HCT116 (cell line): ENCODE measurements at regions not wholly inside any gene's neighbourhood (a gene's known extent, or its start where the extent isn't known, plus 50 kb on each side); places are given as distances from the start of the nearest gene placed in this dataset.
"Not testable (repeated sequence)": the region's sequence is repeated elsewhere in the genome, so short reads cannot be mapped to it uniquely, and the experiment has no call there.

Experiments used
- ATAC-seq: fragments of 200-7000 bp; cut with Tn5 transposase; 2 replicates; pipeline ENCODE4 v1.9.1; 2020; ENCODE audit warnings: mild to moderate bottlenecking, moderate library complexity
- BruUV-seq: library from RNA; stranded (reverse); fragments of 400-500 nt; replicated peaks from 2 replicates; lab custom pipeline; 2021; lab: Mats Ljungman, UMichigan
- CTCF ChIA-PET: fragments of 300-600 bp; sonication (Branson Sonifier 250); formaldehyde crosslinking; loops from one replicate; lab custom pipeline; 2021; ENCODE audit warnings: antibody characterized with exemption; lab: Charles Lee
- POLR2A ChIA-PET: fragments of 300-600, 350-600 bp; sonication (Branson Sonifier 250); formaldehyde crosslinking; loops from one replicate; lab custom pipeline; 2021; ENCODE audit warnings: antibody characterized with exemption; lab: Charles Lee
- RAD21 ChIA-PET, 2 experiments: fragments of 300-600 bp; sonication (Branson Sonifier 250); formaldehyde crosslinking; loops; one replicate each; lab custom pipeline; 2023; ENCODE audit warnings: low total read pairs in 2 of 2; ENCODE audit not compliant: uncharacterized antibody in 2 of 2, unreplicated experiment in 2 of 2, low non-redundant PET in 1 of 2; lab: Charles Lee
- DNase-seq: peaks from one replicate; pipeline ENCODE4 v3.0.0-alpha.2; 2010; ENCODE audit warnings: low read depth, low spot score
- H2AFZ ChIP-seq: fragments of 200-600 bp; shearing (Covaris generic), sonication (generic); 2 replicates; pipeline ENCODE4 v1.6.1; 2017; ENCODE audit warnings: low read depth, mixed run types, mixed read lengths, antibody characterized with exemption, low read length; ENCODE audit not compliant: poor library complexity, severe bottlenecking
- H3K27ac ChIP-seq: 2 replicates; pipeline ENCODE4 v1.5.1; 2012; ENCODE audit warnings: low read depth, low read length
- H3K27me3 ChIP-seq: fragments of 200-600 bp; sonication (generic); 2 replicates; pipeline ENCODE4 v1.6.1; 2016; ENCODE audit warnings: mixed run types, low read length, mixed read lengths; ENCODE audit not compliant: insufficient read depth
- H3K36me3 ChIP-seq, 2 experiments: fragments of 200-500 bp in 1 of 2; fragments of 200-600 bp in 1 of 2; sonication (Bioruptor generic) in 1 of 2; sonication (generic) in 1 of 2; 2 replicates each; pipeline versions ENCODE4 v1.5.1 to v1.6.1; 2014 to 2016; ENCODE audit warnings: low read length in 2 of 2, inconsistent platforms in 1 of 2, mixed read lengths in 1 of 2, mixed run types in 1 of 2; ENCODE audit not compliant: insufficient read depth in 2 of 2, control insufficient read depth in 1 of 2
- H3K4me1 ChIP-seq, 2 experiments: fragments of 200-600 bp in 1 of 2; sonication (generic) in 1 of 2; 2 replicates each; pipeline versions ENCODE4 v1.5.1 to v1.6.1; 2012 to 2017; ENCODE audit warnings: low read length in 2 of 2, inconsistent platforms in 1 of 2, mild to moderate bottlenecking in 1 of 2, mixed read lengths in 1 of 2, mixed run types in 1 of 2, moderate library complexity in 1 of 2; ENCODE audit not compliant: insufficient read depth in 2 of 2, control insufficient read depth in 1 of 2
- H3K4me2 ChIP-seq: fragments of 200-600 bp; sonication (generic); 2 replicates; pipeline ENCODE4 v1.6.1; 2017; ENCODE audit warnings: mixed run types, low read length, mixed read lengths
- H3K4me3 ChIP-seq, 2 experiments: fragments of 200-600 bp in 1 of 2; sonication (generic) in 1 of 2; replicated peaks in 1 of 2; 2 replicates each; pipeline ENCODE4 v1.5.1; 2011 to 2016; ENCODE audit warnings: low read length in 2 of 2, control low read depth in 1 of 2, low read depth in 1 of 2, mild to moderate bottlenecking in 1 of 2, mixed read lengths in 1 of 2, mixed run types in 1 of 2
- H3K79me2 ChIP-seq: fragments of 200-600 bp; sonication (generic); 2 replicates; pipeline ENCODE4 v1.6.1; 2017; ENCODE audit warnings: mild to moderate bottlenecking, mixed run types, low read length, moderate library complexity, mixed read lengths; ENCODE audit not compliant: insufficient read depth
- H3K9ac ChIP-seq: fragments of 200-600 bp; sonication (generic); 2 replicates; pipeline ENCODE4 v1.6.1; 2016; ENCODE audit warnings: low read length, mixed read lengths
- H3K9me2 ChIP-seq: fragments of 200-600 bp; sonication (generic), shearing (Covaris generic); 2 replicates; pipeline ENCODE4 v1.6.1; 2017; ENCODE audit warnings: mixed run types, mild to moderate bottlenecking, moderate library complexity; ENCODE audit not compliant: insufficient read depth
- H3K9me3 ChIP-seq, 2 experiments: fragments of 200-500 bp in 1 of 2; fragments of 200-600 bp in 1 of 2; sonication (Bioruptor generic) in 1 of 2; sonication (generic) in 1 of 2; 2 replicates each; pipeline ENCODE4 v1.6.1; 2014 to 2017; ENCODE audit warnings: low read length in 2 of 2, mixed read lengths in 2 of 2, inconsistent platforms in 1 of 2, low read depth in 1 of 2, mild to moderate bottlenecking in 1 of 2, mixed run types in 1 of 2, moderate library complexity in 1 of 2; ENCODE audit not compliant: control insufficient read depth in 1 of 2, insufficient read depth in 1 of 2
- H4K20me1 ChIP-seq: fragments of 200-600 bp; sonication (generic), shearing (Covaris generic); 2 replicates; pipeline ENCODE4 v1.6.1; 2017; ENCODE audit warnings: mixed run types, mild to moderate bottlenecking, moderate library complexity; ENCODE audit not compliant: insufficient read depth
- intact Hi-C: fragments of 100-400 bp; cut with micrococcal nuclease; formaldehyde crosslinking; loops from 2 replicates; pipeline ENCODE4 v1.10.0; 2022

- DNase-seq, ATAC-seq, H3K4me2 ChIP-seq, POLR2A ChIA-PET, RAD21 ChIA-PET, BruUV-seq, H3K9me2 ChIP-seq, intact Hi-C loops, H4K20me1 ChIP-seq, CTCF ChIA-PET, H3K4me1 ChIP-seq, H3K27ac ChIP-seq, H3K36me3 ChIP-seq, H2AFZ ChIP-seq, H3K9me3 ChIP-seq, H3K4me3 ChIP-seq, H3K79me2 ChIP-seq, H3K9ac ChIP-seq, H3K27me3 ChIP-seq: not testable (repeated sequence)
Measured at GRCh38 chr16:88157686-88158085, 206.5 kb downstream of the BANP start.

GRCh38 chr16:88158256-88159045 lies 207.2 kb downstream of the BANP start:
- H3K4me2 ChIP-seq, H3K27me3 ChIP-seq, H3K9ac ChIP-seq, H3K4me1 ChIP-seq, H3K79me2 ChIP-seq, H2AFZ ChIP-seq, BruUV-seq, RAD21 ChIA-PET, POLR2A ChIA-PET, H3K9me2 ChIP-seq, H3K36me3 ChIP-seq, H4K20me1 ChIP-seq, DNase-seq, H3K9me3 ChIP-seq, H3K27ac ChIP-seq, CTCF ChIA-PET, H3K4me3 ChIP-seq, intact Hi-C loops: not testable (repeated sequence)
- ATAC-seq = 0 out of 2 replicates have a peak, but pooled peaks have one; percentile 26

- BruUV-seq, H4K20me1 ChIP-seq, POLR2A ChIA-PET, RAD21 ChIA-PET, H3K4me2 ChIP-seq, H3K4me1 ChIP-seq, H3K9me2 ChIP-seq, H3K4me3 ChIP-seq, H3K9me3 ChIP-seq, H3K27ac ChIP-seq, CTCF ChIA-PET, intact Hi-C loops, ATAC-seq, H3K27me3 ChIP-seq, DNase-seq, H2AFZ ChIP-seq, H3K9ac ChIP-seq, H3K79me2 ChIP-seq, H3K36me3 ChIP-seq: not testable (repeated sequence)
Measured at GRCh38 chr16:88159046-88159896, 208.0 kb downstream of the BANP start.

GRCh38 chr16:88159897-88160335 lies 208.7 kb downstream of the BANP start:
- H3K27ac ChIP-seq, CTCF ChIA-PET, BruUV-seq, ATAC-seq, DNase-seq, H3K36me3 ChIP-seq, RAD21 ChIA-PET, H3K9ac ChIP-seq, H3K9me2 ChIP-seq, intact Hi-C loops, H2AFZ ChIP-seq, H3K27me3 ChIP-seq, H3K79me2 ChIP-seq, H3K4me3 ChIP-seq, POLR2A ChIA-PET, H3K9me3 ChIP-seq, H3K4me1 ChIP-seq, H4K20me1 ChIP-seq, H3K4me2 ChIP-seq: not testable (repeated sequence)
